Body of pancreas (tissue), 4 donors: ENCODE measurements at regions not wholly inside any gene's neighbourhood (a gene's known extent, or its start where the extent isn't known, plus 50 kb on each side); places are given as distances from the start of the nearest gene placed in this dataset.

Source experiments
- POLR2A ChIP-seq, 3 donors: fragments of 450-650 bp; IDR thresholded peaks; one replicate each; pipeline ENCODE4 v1.6.1; 2016; ENCODE audit warnings: antibody characterized with exemption in 3 of 3, mild to moderate bottlenecking in 2 of 3
- TF ChIP-seq, protein P1 (sequence below), 7 experiments: fragments of 450-650 bp in 4 of 7; fragments of 200-600 bp in 3 of 7; sonication (generic) in 3 of 7; IDR thresholded peaks; one replicate each; pipeline ENCODE4 v1.5.1; 2016 to 2019; ENCODE audit warnings: antibody characterized with exemption in 7 of 7

- TF ChIP-seq, protein P1, sequence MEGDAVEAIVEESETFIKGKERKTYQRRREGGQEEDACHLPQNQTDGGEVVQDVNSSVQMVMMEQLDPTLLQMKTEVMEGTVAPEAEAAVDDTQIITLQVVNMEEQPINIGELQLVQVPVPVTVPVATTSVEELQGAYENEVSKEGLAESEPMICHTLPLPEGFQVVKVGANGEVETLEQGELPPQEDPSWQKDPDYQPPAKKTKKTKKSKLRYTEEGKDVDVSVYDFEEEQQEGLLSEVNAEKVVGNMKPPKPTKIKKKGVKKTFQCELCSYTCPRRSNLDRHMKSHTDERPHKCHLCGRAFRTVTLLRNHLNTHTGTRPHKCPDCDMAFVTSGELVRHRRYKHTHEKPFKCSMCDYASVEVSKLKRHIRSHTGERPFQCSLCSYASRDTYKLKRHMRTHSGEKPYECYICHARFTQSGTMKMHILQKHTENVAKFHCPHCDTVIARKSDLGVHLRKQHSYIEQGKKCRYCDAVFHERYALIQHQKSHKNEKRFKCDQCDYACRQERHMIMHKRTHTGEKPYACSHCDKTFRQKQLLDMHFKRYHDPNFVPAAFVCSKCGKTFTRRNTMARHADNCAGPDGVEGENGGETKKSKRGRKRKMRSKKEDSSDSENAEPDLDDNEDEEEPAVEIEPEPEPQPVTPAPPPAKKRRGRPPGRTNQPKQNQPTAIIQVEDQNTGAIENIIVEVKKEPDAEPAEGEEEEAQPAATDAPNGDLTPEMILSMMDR (IDR thresholded peaks at IDR 0.05) = no peak
- no peak for TF ChIP-seq POLR2A (IDR thresholded peaks at IDR 0.05)
These were observed 80.7 kb upstream of the CES5A start for GRCh38 chr16:55955845-55956244.
